NCI-H446 treated with DMSO at 0.1 percent for 48 hours (cell line): ENCODE measurements at regions not wholly inside any gene's neighbourhood (a gene's known extent, or its start where the extent isn't known, plus 50 kb on each side); places are given as distances from the start of the nearest gene placed in this dataset.
"Not testable (repeated sequence)": the region's sequence is repeated elsewhere in the genome, so short reads cannot be mapped to it uniquely, and the experiment has no call there.

Experiments
- DNase-seq: peaks from one replicate; lab custom pipeline; 2025; lab: John Stamatoyannopoulos, UW

- DNase-seq = no peak
Measured at GRCh38 chr10:123378302-123378701, 224.1 kb downstream of the BUB3 start.

- DNase-seq = no peak
Measured at GRCh38 chr10:123379156-123379555, 225.0 kb downstream of the BUB3 start.

- peak; percentile 0 for DNase-seq
Measured at GRCh38 chr10:123380491-123381085, 226.4 kb downstream of the BUB3 start.

- DNase-seq = no peak
Measured at GRCh38 chr10:123381224-123381623, 227.0 kb downstream of the BUB3 start.

GRCh38 chr10:123382491-123382890 lies 228.3 kb downstream of the BUB3 start:
- DNase-seq = no peak

GRCh38 chr10:123385508-123386080 lies 231.4 kb downstream of the BUB3 start:
- no peak for DNase-seq

- DNase-seq = no peak
Measured at GRCh38 chr10:123389520-123389919, 235.3 kb downstream of the BUB3 start.

GRCh38 chr10:123390332-123390731 lies 236.1 kb downstream of the BUB3 start:
- no peak for DNase-seq

- no peak for DNase-seq
Measured at GRCh38 chr10:123390874-123391273, 236.7 kb downstream of the BUB3 start.

- DNase-seq = no peak
Measured at GRCh38 chr10:123391275-123392028, 237.2 kb downstream of the BUB3 start.

- no peak for DNase-seq
Measured at GRCh38 chr10:123392182-123392963, 238.2 kb downstream of the BUB3 start.

- DNase-seq = no peak
Measured at GRCh38 chr10:123393170-123393569, 239.0 kb downstream of the BUB3 start.

- DNase-seq = no peak
Measured at GRCh38 chr10:123394382-123394781, 240.2 kb downstream of the BUB3 start.

GRCh38 chr10:123395234-123395633 lies 241.0 kb downstream of the BUB3 start:
- not testable (repeated sequence) for DNase-seq

- no peak for DNase-seq
Measured at GRCh38 chr10:123395906-123396305, 241.7 kb downstream of the BUB3 start.

- DNase-seq = no peak
Measured at GRCh38 chr10:123398180-123398591, 244.0 kb downstream of the BUB3 start.

- DNase-seq = no peak
Measured at GRCh38 chr10:123398756-123399155, 244.6 kb downstream of the BUB3 start.

- no peak for DNase-seq
Measured at GRCh38 chr10:123399276-123399839, 245.2 kb downstream of the BUB3 start.

GRCh38 chr10:123402021-123402420 lies 247.8 kb downstream of the BUB3 start:
- DNase-seq = no peak

GRCh38 chr10:123402656-123403055 lies 248.5 kb downstream of the BUB3 start:
- DNase-seq = no peak

- DNase-seq = no peak
Measured at GRCh38 chr10:123404357-123404756, 250.2 kb downstream of the BUB3 start.

- no peak for DNase-seq
Measured at GRCh38 chr10:123408660-123409059, 254.5 kb downstream of the BUB3 start.
